ENCODE measurements at regions not wholly inside any gene's neighbourhood (a gene's known extent, or its start where the extent isn't known, plus 50 kb on each side); places are given as distances from the start of the nearest gene placed in this dataset.

DNA sequence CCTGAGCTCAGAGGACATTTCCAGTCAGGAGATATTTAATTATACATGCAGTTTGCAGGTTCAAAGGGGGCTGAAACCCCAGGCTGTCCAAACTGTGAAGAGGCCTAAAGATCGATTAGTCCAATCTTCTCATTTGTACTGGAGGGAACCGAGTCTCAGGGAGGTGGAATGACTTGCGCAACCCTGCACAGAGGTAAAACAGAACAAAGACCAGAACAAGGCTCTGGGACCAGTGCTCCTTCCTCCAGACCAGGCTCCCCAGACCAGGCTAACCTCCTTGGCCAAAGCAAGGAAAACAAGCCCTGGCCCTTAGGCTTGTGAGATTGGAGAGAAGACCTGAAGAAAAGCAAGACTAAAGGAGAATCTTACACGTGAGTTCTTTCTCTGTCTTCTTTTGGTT, 120.8 kb downstream of the ENC1 start:
- no peaks in the 10 kb centered on the region for H3K36me3 ChIP-seq
- no peaks in the 10 kb centered on the region for H3K27me3 ChIP-seq
- no peaks in the 10 kb centered on the region for H3K4me1 ChIP-seq (ENCODE audit: insufficient read depth)
- WGBS, 3 donors: 91 to 95% (median 91%) methylated on average over 4 of the region's 4 CpGs
- no peak for DNase-seq
- intact Hi-C loops (cut with DNase I): no loop called here
- no peak overlapping the region for H3K4me3 ChIP-seq
- H3K9me3 ChIP-seq: no peaks in the 10 kb centered on the region
- H3K27ac ChIP-seq: no peak overlapping the region
- TF ChIP-seq EP300 (IDR thresholded peaks at IDR 0.05) (no peak), CTCF (IDR thresholded peaks at IDR 0.05) (no peak), POLR2A (IDR thresholded peaks at IDR 0.05) (no peak)

DNA sequence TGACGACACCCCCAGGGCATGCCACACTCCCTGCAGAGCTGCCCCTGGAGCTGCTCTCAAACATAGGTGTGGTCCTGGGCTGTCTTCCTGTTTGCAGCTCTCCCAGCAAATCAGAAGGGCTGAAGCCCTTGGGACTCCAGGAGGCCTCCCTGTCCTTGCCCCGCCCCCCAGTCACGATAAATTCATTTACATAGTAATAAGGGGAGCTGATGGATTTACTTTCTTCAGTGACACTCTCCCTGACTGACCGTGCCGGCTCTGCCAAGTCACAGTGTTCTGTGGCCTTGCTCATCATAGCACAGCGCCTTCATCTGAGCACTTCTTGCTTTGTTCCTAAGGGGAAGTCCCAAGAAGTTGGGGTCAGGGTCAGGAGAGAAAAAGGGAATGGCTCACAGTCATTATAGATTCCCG, 121.4 kb downstream of the ENC1 start:
- Histone ChIP-seq H3K27me3 (no peaks in the 10 kb centered on the region), H3K9me3 (no peaks in the 10 kb centered on the region), H3K4me3 (no peak overlapping the region), H3K4me1 (ENCODE audit: insufficient read depth) (no peaks in the 10 kb centered on the region), H3K27ac (no peak overlapping the region), H3K36me3 (no peaks in the 10 kb centered on the region)
- 86 to 97% (median 86%) methylated on average over 7 of the region's 7 CpGs for whole genome bisulfite sequencing, 3 donors
- intact Hi-C loops (cut with DNase I): no loop called here
- TF ChIP-seq CTCF (IDR thresholded peaks at IDR 0.05) (no peak), POLR2A (IDR thresholded peaks at IDR 0.05) (no peak), EP300 (IDR thresholded peaks at IDR 0.05) (no peak)
- no peak for DNase-seq

DNA sequence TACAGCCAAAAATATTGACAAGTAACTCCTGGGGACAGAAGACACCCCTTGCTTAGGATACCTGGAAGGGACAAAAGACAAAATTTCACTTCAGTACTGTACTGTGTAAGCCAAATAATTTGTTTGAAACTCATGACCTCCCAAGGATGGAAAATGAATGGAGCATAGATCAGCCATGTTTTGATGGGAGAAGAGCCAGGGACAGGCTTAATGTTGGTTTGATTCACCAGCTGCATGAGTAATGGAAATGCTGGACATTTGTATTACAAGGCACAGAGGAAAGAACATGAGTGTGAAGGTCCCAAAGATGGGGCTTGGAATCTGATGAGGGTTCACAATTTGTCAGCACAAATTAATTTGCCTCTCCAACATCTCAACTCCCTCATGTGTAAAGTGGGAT, 122.8 kb downstream of the ENC1 start:
- Histone ChIP-seq H3K4me1 (ENCODE audit: insufficient read depth) (no peaks in the 10 kb centered on the region), H3K36me3 (no peaks in the 10 kb centered on the region), H3K4me3 (no peak overlapping the region), H3K27ac (no peak overlapping the region), H3K27me3 (no peaks in the 10 kb centered on the region), H3K9me3 (no peaks in the 10 kb centered on the region)
- intact Hi-C loops (cut with DNase I): no loop called here
- TF ChIP-seq CTCF (IDR thresholded peaks at IDR 0.05) (no peak), EP300 (IDR thresholded peaks at IDR 0.05) (no peak), POLR2A (IDR thresholded peaks at IDR 0.05) (no peak)
- no peak for DNase-seq

GRCh38 chr5:74516211-74516636, 124.3 kb downstream of the ENC1 start:
- H3K27me3 ChIP-seq: no peaks in the 10 kb centered on the region
- intact Hi-C loops (cut with DNase I): no loop called here
- H3K4me3 ChIP-seq: no peak overlapping the region
- no peaks in the 10 kb centered on the region for H3K36me3 ChIP-seq
- 68 to 75% (median 74%) methylated on average over 2 of the region's 2 CpGs for WGBS, 3 donors
- no peaks in the 10 kb centered on the region for H3K9me3 ChIP-seq
- DNase-seq: no peak
- TF ChIP-seq POLR2A (IDR thresholded peaks at IDR 0.05): no peak
- TF ChIP-seq CTCF (IDR thresholded peaks at IDR 0.05): no peak
- no peak for TF ChIP-seq EP300 (IDR thresholded peaks at IDR 0.05)
- H3K4me1 ChIP-seq (ENCODE audit: insufficient read depth): no peaks in the 10 kb centered on the region
- no peak overlapping the region for H3K27ac ChIP-seq

Measured in ovary (tissue), 7 donors.